ENCODE measurements at regions not wholly inside any gene's neighbourhood (a gene's known extent, or its start where the extent isn't known, plus 50 kb on each side); places are given as distances from the start of the nearest gene placed in this dataset.
"Not testable (repeated sequence)": the region's sequence is repeated elsewhere in the genome, so short reads cannot be mapped to it uniquely, and the experiment has no call there.

DNA sequence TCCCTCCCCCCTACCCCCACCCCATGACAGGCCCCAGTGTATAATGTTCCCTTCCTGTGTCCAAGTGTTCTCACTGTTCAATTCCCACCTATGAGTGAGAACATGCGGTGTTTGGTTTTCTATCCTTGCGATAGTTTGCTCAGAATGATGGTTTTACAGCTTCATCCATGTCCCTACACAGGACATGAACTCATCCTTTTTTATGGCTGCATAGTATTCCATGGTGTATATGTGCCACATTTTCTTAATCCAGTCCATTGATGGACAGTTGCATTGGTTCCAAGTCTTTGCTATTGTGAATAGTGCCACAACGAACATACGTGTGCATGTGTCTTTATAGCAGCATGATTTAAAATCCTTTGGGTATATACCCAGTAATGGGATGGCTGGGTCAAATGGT is 165.6 kb upstream of the TMEM45B start:
- DNase-seq; H3K79me1 ChIP-seq (ENCODE audit: low read depth in 1 of 2, low read length in 2 of 2); H2AK5ac ChIP-seq (ENCODE audit: low read depth, low read length); H2BK15ac ChIP-seq (ENCODE audit: low read depth, low read length); H3K14ac ChIP-seq (replicated peaks; ENCODE audit: low read depth, low read length); H4K5ac ChIP-seq (ENCODE audit: low read depth, low read length); H3K9me3 ChIP-seq (ENCODE audit: control insufficient read depth, insufficient read depth, low read length); H3K9me1 ChIP-seq (ENCODE audit: insufficient read depth, low read length); H3K4me1 ChIP-seq (ENCODE audit: control insufficient read depth, insufficient read depth, low read length); H2BK20ac ChIP-seq (ENCODE audit: low read depth, low read length); H4K91ac ChIP-seq (ENCODE audit: insufficient read depth, low read depth, low read length); H2BK120ac ChIP-seq (ENCODE audit: low read depth, low read length); H3K4ac ChIP-seq (ENCODE audit: low read depth, low read length); H3K9ac ChIP-seq (ENCODE audit: low read depth, low read length); H4K20me1 ChIP-seq (ENCODE audit: insufficient read depth, low read length); H3K27ac ChIP-seq (ENCODE audit: insufficient read depth, low read length); dilution Hi-C loops (cut with HindIII; ENCODE audit: low sequenced_read_pairs, unreplicated experiment); H2AK9ac ChIP-seq (replicated peaks; ENCODE audit: low read depth, low read length, poor library complexity); H3K23ac ChIP-seq (ENCODE audit: low read depth, low read length); H2BK5ac ChIP-seq (ENCODE audit: low read depth, low read length, poor library complexity, severe bottlenecking); POLR2A ChIA-PET (ENCODE audit: unreplicated experiment); H3K27me3 ChIP-seq (ENCODE audit: control insufficient read depth, insufficient read depth, low read length); intact Hi-C loops (cut with micrococcal nuclease); H3K56ac ChIP-seq (ENCODE audit: extremely low read depth, insufficient read depth, low read length); CTCF ChIA-PET; H4K8ac ChIP-seq (ENCODE audit: low read depth in 2 of 2, low read length in 2 of 2); H3K4me2 ChIP-seq (ENCODE audit: low read depth, low read length); BruUV-seq (replicated peaks); H2AFZ ChIP-seq (replicated peaks; ENCODE audit: low read length, poor library complexity); H3K36me3 ChIP-seq (ENCODE audit: control insufficient read depth, insufficient read depth, low read length); ATAC-seq (ENCODE audit: low read depth); in situ Hi-C loops (cut with MboI; ENCODE audit: low sequenced_read_pairs); H3K4me3 ChIP-seq (ENCODE audit: insufficient read depth, low read depth, low read length); H3K18ac ChIP-seq (ENCODE audit: low read depth, low read length): not testable (repeated sequence)
- WGBS, 2 experiments (ENCODE audit: extremely low coverage in 2 of 2, insufficient read length in 1 of 2): 100% methylated on average over 1 of the region's 4 CpGs; no CpG with 5 or more reads in 1 of the 2 experiments

Measured in IMR-90 (cell line).